Mucosa of rectum (tissue), 2 donors: ENCODE measurements at regions not wholly inside any gene's neighbourhood (a gene's known extent, or its start where the extent isn't known, plus 50 kb on each side); places are given as distances from the start of the nearest gene placed in this dataset.

Source experiments
- H3K27ac ChIP-seq, 2 donors: one replicate each; pipeline ENCODE4 v1.7.0; 2013; ENCODE audit warnings: inconsistent platforms in 2 of 2, low read depth in 2 of 2, low read length in 2 of 2
- H3K27me3 ChIP-seq, 2 donors: one replicate each; pipeline ENCODE4 v1.7.0; 2013; ENCODE audit warnings: low read length in 2 of 2; ENCODE audit not compliant: control insufficient read depth in 2 of 2, insufficient read depth in 2 of 2
- H3K36me3 ChIP-seq, 2 donors: one replicate each; pipeline ENCODE4 v1.7.0; 2013; ENCODE audit warnings: low read length in 2 of 2; ENCODE audit not compliant: control insufficient read depth in 2 of 2, insufficient read depth in 2 of 2
- H3K4me1 ChIP-seq, 2 donors: one replicate each; pipeline ENCODE4 v1.7.0; 2013; ENCODE audit warnings: low read length in 2 of 2, mild to moderate bottlenecking in 1 of 2; ENCODE audit not compliant: control insufficient read depth in 2 of 2, insufficient read depth in 2 of 2
- H3K4me3 ChIP-seq, 2 donors: one replicate each; pipeline ENCODE4 v1.7.0; 2013; ENCODE audit warnings: low read length in 2 of 2
- H3K9ac ChIP-seq, 2 donors: one replicate each; pipeline ENCODE4 v1.7.0; 2013; ENCODE audit warnings: low read length in 2 of 2, low read depth in 1 of 2, mild to moderate bottlenecking in 1 of 2
- H3K9me3 ChIP-seq, 2 donors: one replicate each; pipeline ENCODE4 v1.7.0; 2013; ENCODE audit warnings: low read length in 2 of 2; ENCODE audit not compliant: control insufficient read depth in 2 of 2
- donor health status: healthy.
- donor health status: Normal muscosa, but diverticular disease.

GRCh38 chr15:94917068-94917467 is 685.7 kb downstream of the MCTP2 start:
- no peak overlapping the region for H3K9ac ChIP-seq
- H3K27me3 ChIP-seq = no peaks in the 10 kb centered on the region
- H3K4me3 ChIP-seq = no peak overlapping the region
- H3K9me3 ChIP-seq = no peaks in the 10 kb centered on the region
- H3K36me3 ChIP-seq = no peaks in the 10 kb centered on the region
- H3K27ac ChIP-seq = no peak overlapping the region
- H3K4me1 ChIP-seq = no peaks in the 10 kb centered on the region

GRCh38 chr15:94921936-94922335 is 690.6 kb downstream of the MCTP2 start:
- H3K9ac ChIP-seq = no peak overlapping the region
- no peak overlapping the region for H3K27ac ChIP-seq
- H3K4me3 ChIP-seq = no peak overlapping the region
- no peaks in the 10 kb centered on the region for H3K27me3 ChIP-seq
- no peaks in the 10 kb centered on the region for H3K4me1 ChIP-seq
- no peaks in the 10 kb centered on the region for H3K9me3 ChIP-seq
- H3K36me3 ChIP-seq = no peaks in the 10 kb centered on the region

- no peak overlapping the region for H3K9ac ChIP-seq
- H3K27me3 ChIP-seq = no peaks in the 10 kb centered on the region
- H3K4me1 ChIP-seq = no peaks in the 10 kb centered on the region
- no peak overlapping the region for H3K27ac ChIP-seq
- H3K36me3 ChIP-seq = no peaks in the 10 kb centered on the region
- H3K9me3 ChIP-seq = no peaks in the 10 kb centered on the region
- no peak overlapping the region for H3K4me3 ChIP-seq
These were observed 692.7 kb downstream of the MCTP2 start for GRCh38 chr15:94924057-94924456.

GRCh38 chr15:94924971-94925598 is 693.7 kb downstream of the MCTP2 start:
- no peak overlapping the region for H3K27ac ChIP-seq
- no peak overlapping the region for H3K9ac ChIP-seq
- no peaks in the 10 kb centered on the region for H3K27me3 ChIP-seq
- H3K4me1 ChIP-seq = no peaks in the 10 kb centered on the region
- H3K9me3 ChIP-seq = no peaks in the 10 kb centered on the region
- H3K36me3 ChIP-seq = no peaks in the 10 kb centered on the region
- H3K4me3 ChIP-seq = no peak overlapping the region

GRCh38 chr15:94925680-94926079 is 694.3 kb downstream of the MCTP2 start:
- H3K4me1 ChIP-seq = no peaks in the 10 kb centered on the region
- no peaks in the 10 kb centered on the region for H3K9me3 ChIP-seq
- no peak overlapping the region for H3K9ac ChIP-seq
- no peaks in the 10 kb centered on the region for H3K36me3 ChIP-seq
- no peaks in the 10 kb centered on the region for H3K27me3 ChIP-seq
- no peak overlapping the region for H3K27ac ChIP-seq
- no peak overlapping the region for H3K4me3 ChIP-seq

- H3K9me3 ChIP-seq = no peaks in the 10 kb centered on the region
- no peak overlapping the region for H3K4me3 ChIP-seq
- H3K27me3 ChIP-seq = no peaks in the 10 kb centered on the region
- no peak overlapping the region for H3K27ac ChIP-seq
- no peaks in the 10 kb centered on the region for H3K36me3 ChIP-seq
- H3K9ac ChIP-seq = no peak overlapping the region
- no peaks in the 10 kb centered on the region for H3K4me1 ChIP-seq
These were observed 695.6 kb downstream of the MCTP2 start for GRCh38 chr15:94927003-94927402.

- no peak overlapping the region for H3K9ac ChIP-seq
- no peaks in the 10 kb centered on the region for H3K4me1 ChIP-seq
- no peaks in the 10 kb centered on the region for H3K9me3 ChIP-seq
- no peaks in the 10 kb centered on the region for H3K36me3 ChIP-seq
- no peaks in the 10 kb centered on the region for H3K27me3 ChIP-seq
- H3K27ac ChIP-seq = no peak overlapping the region
- no peak overlapping the region for H3K4me3 ChIP-seq
These were observed 697.9 kb downstream of the MCTP2 start for GRCh38 chr15:94929282-94929681.

- no peak overlapping the region for H3K4me3 ChIP-seq
- H3K36me3 ChIP-seq = no peaks in the 10 kb centered on the region
- no peak overlapping the region for H3K9ac ChIP-seq
- H3K27me3 ChIP-seq = no peaks in the 10 kb centered on the region
- H3K27ac ChIP-seq = no peak overlapping the region
- no peaks in the 10 kb centered on the region for H3K4me1 ChIP-seq
- no peaks in the 10 kb centered on the region for H3K9me3 ChIP-seq
These were observed 699.1 kb downstream of the MCTP2 start for GRCh38 chr15:94930441-94930840.

GRCh38 chr15:94930960-94931359 is 699.6 kb downstream of the MCTP2 start:
- H3K9me3 ChIP-seq = no peaks in the 10 kb centered on the region
- no peak overlapping the region for H3K9ac ChIP-seq
- H3K4me1 ChIP-seq = no peaks in the 10 kb centered on the region
- no peak overlapping the region for H3K27ac ChIP-seq
- no peaks in the 10 kb centered on the region for H3K36me3 ChIP-seq
- H3K27me3 ChIP-seq = no peaks in the 10 kb centered on the region
- H3K4me3 ChIP-seq = no peak overlapping the region

GRCh38 chr15:94934440-94934839 is 703.1 kb downstream of the MCTP2 start:
- Histone ChIP-seq H3K36me3 (no peaks in the 10 kb centered on the region), H3K27me3 (no peaks in the 10 kb centered on the region)

GRCh38 chr15:94937242-94937641 is 705.9 kb downstream of the MCTP2 start:
- Histone ChIP-seq H3K9ac (no peak overlapping the region), H3K36me3 (no peaks in the 10 kb centered on the region), H3K4me1 (no peaks in the 10 kb centered on the region), H3K27ac (no peak overlapping the region), H3K9me3 (no peaks in the 10 kb centered on the region), H3K4me3 (no peak overlapping the region), H3K27me3 (no peaks in the 10 kb centered on the region)

More at GRCh38 chr15:94934440-94934839, 703.1 kb downstream of the MCTP2 start:
- H3K9me3 ChIP-seq = no peaks in the 10 kb centered on the region
- no peak overlapping the region for H3K27ac ChIP-seq
- no peak overlapping the region for H3K4me3 ChIP-seq
- H3K4me1 ChIP-seq = no peaks in the 10 kb centered on the region
- H3K9ac ChIP-seq = no peak overlapping the region
